ENCODE measurements at regions not wholly inside any gene's neighbourhood (a gene's known extent, or its start where the extent isn't known, plus 50 kb on each side); places are given as distances from the start of the nearest gene placed in this dataset.

DNA sequence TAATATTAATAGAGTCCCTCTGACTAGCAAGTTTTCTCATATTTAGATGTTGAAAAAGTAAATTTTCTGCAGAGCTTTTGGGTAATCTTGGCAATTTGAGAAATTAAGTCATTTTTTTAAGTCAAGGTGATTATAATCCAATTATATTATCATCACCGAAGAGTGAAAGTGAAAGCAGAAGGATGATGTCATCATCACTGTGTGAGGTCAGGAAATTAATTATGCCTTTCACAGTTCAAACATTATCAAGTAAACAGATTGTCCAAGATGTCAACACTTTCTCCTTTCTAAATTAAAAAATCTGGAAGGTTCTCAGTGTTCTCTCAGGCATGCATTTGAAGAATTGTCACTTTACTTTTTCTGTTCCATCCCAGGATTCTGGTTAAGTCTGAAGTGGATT, 296.0 kb downstream of the TBX15 start:
- no peak overlapping the region for H3K4me3 ChIP-seq (ENCODE audit: low read length)
- TF ChIP-seq CTCF (conservative IDR thresholded peaks at IDR 0.05; ENCODE audit: low read length), result no peak
- DNase-seq (ENCODE audit: low read depth), result no peak

DNA sequence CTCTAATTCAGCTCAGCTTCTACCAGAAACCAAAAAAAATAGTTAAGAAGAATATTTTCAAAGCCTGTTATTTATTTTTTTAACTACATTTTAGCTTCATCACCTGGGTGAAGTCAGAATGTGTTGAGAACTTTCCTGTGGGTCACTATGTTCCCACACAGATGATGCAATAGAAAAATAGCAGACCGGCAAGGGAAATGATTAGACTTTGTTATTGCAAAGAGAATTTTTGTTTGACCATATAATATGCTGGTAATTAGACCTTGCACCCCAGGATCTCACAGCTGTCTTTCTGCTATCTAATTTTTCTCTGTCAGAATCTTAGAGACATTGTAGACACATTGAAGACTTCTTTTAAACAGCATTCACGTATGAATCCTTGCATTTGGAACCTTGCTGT, 299.3 kb downstream of the TBX15 start:
- DNase-seq (ENCODE audit: low read depth), result no peak
- no peak overlapping the region for H3K4me3 ChIP-seq (ENCODE audit: low read length)
- no peak for TF ChIP-seq CTCF (conservative IDR thresholded peaks at IDR 0.05; ENCODE audit: low read length)

DNA sequence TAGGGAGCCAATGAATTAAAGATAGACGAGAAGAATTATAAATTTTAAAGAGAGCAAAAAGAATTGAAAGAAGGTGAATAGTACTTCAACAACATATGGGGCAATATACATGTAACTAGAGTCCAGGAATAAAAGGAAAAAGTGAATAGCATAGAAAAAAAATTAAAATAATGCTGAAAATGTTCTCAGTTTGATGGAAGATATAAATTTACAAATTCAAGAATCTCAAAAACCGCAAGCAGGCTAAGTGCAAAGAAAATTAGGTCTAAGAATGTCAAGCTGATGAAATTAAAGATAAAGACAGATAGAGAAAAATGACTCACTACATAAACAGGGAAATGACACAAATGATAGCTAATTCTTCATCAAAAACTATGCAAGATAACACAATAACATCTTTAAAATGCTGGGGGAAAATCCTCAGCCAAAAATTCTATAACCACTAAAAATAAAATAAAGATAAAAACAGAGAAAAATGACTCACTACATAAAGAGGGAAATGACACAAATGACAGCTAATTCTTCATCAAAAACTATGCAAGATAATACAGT, 326.3 kb downstream of the TBX15 start:
- peak; percentile 0 for DNase-seq (ENCODE audit: low read depth)
- TF ChIP-seq CTCF (conservative IDR thresholded peaks at IDR 0.05; ENCODE audit: low read length), result no peak
- no peak overlapping the region for H3K4me3 ChIP-seq (ENCODE audit: low read length)

GRCh38 chr1:118660769-118661168, 327.4 kb downstream of the TBX15 start:
- H3K4me3 ChIP-seq (ENCODE audit: low read length), result no peak overlapping the region
- no peak for TF ChIP-seq CTCF (conservative IDR thresholded peaks at IDR 0.05; ENCODE audit: low read length)
- no peak for DNase-seq (ENCODE audit: low read depth)

- no peak overlapping the region for H3K4me3 ChIP-seq (ENCODE audit: low read length)
- DNase-seq (ENCODE audit: low read depth), result no peak
- TF ChIP-seq CTCF (conservative IDR thresholded peaks at IDR 0.05; ENCODE audit: low read length), result no peak
Measured at GRCh38 chr1:118659646-118660045, 328.5 kb downstream of the TBX15 start.

- no peak for DNase-seq (ENCODE audit: low read depth)
- H3K4me3 ChIP-seq (ENCODE audit: low read length), result no peak overlapping the region
- no peak for TF ChIP-seq CTCF (conservative IDR thresholded peaks at IDR 0.05; ENCODE audit: low read length)
Measured at GRCh38 chr1:118650107-118650807, 337.9 kb downstream of the TBX15 start.

- TF ChIP-seq CTCF (conservative IDR thresholded peaks at IDR 0.05; ENCODE audit: low read length), result no peak
- DNase-seq (ENCODE audit: low read depth), result no peak
- H3K4me3 ChIP-seq (ENCODE audit: low read length), result no peak overlapping the region
Measured at GRCh38 chr1:118649369-118650106, 338.6 kb downstream of the TBX15 start.

All from AG10803 (cell line).